ENCODE measurements at regions not wholly inside any gene's neighbourhood (a gene's known extent, or its start where the extent isn't known, plus 50 kb on each side); places are given as distances from the start of the nearest gene placed in this dataset.

DNA sequence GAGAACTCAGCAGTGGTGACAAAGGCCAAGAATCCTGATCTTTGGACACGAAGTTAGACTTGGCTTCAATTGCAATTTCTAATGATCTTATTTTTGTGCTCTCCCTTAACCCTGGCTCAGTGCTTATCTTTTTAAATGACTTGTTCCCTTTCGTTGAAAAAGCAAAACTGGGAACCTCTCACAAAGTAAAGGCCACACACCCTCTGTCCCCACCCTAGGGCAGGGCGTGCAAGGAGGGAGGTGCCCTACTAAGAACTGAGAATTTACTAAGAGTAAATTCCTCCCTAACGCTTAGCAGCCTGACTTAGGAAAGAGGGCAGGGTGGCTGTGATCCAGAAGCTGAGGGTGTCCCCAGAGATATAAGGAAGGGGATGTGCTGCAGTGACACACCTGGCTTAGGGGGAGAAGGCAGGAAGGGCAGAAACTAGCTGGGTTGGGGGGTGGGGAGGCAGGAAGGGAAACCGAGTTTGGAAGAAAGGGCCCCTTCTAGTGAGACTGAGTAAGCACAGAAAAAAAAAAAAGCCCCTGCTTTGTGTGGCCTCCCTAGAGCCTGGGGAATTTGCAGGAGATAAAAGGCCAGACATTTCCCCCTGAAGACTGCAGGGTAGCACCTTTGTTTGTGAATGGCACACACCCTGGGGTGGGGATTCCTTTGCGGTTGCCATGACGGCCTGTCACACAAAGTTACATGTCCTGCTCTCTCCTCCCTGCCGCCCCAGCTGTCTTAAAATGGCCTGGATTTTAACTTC lies 435.1 kb downstream of the EFNB2 start:
- no peak for TF ChIP-seq EZH2 (IDR thresholded peaks at IDR 0.05; ENCODE audit: low read depth, low read length, severe bottlenecking)
- peak in 1 of 2 experiments; percentile 91; a peak in 1 of 3 replicates for TF ChIP-seq EP300 (IDR thresholded peaks at IDR 0.05; ENCODE audit: borderline replicate concordance in 1 of 2, low read depth in 2 of 2, low read length in 2 of 2)
- peak; percentile 76 for TF ChIP-seq YY1 (IDR thresholded peaks at IDR 0.05; ENCODE audit: low read depth, low read length)
- TF ChIP-seq, protein P1, sequence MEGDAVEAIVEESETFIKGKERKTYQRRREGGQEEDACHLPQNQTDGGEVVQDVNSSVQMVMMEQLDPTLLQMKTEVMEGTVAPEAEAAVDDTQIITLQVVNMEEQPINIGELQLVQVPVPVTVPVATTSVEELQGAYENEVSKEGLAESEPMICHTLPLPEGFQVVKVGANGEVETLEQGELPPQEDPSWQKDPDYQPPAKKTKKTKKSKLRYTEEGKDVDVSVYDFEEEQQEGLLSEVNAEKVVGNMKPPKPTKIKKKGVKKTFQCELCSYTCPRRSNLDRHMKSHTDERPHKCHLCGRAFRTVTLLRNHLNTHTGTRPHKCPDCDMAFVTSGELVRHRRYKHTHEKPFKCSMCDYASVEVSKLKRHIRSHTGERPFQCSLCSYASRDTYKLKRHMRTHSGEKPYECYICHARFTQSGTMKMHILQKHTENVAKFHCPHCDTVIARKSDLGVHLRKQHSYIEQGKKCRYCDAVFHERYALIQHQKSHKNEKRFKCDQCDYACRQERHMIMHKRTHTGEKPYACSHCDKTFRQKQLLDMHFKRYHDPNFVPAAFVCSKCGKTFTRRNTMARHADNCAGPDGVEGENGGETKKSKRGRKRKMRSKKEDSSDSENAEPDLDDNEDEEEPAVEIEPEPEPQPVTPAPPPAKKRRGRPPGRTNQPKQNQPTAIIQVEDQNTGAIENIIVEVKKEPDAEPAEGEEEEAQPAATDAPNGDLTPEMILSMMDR (IDR thresholded peaks at IDR 0.05; ENCODE audit: control extremely low read depth in 1 of 3, insufficient read depth in 1 of 3, low read depth in 1 of 3, low read length in 3 of 3), result peak in 1 of 3 experiments; percentile 19; a peak in 1 of 4 replicates
- no peak for TF ChIP-seq TAF1 (IDR thresholded peaks at IDR 0.05; ENCODE audit: low read depth, low read length)
- TF ChIP-seq, protein P2, sequence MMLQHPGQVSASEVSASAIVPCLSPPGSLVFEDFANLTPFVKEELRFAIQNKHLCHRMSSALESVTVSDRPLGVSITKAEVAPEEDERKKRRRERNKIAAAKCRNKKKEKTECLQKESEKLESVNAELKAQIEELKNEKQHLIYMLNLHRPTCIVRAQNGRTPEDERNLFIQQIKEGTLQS (IDR thresholded peaks at IDR 0.05; ENCODE audit: insufficient read depth, low read depth, low read length), result no peak
- no peak for TF ChIP-seq JUN (IDR thresholded peaks at IDR 0.05; ENCODE audit: low read depth, low read length)
